H1 (cell line): ENCODE measurements at regions not wholly inside any gene's neighbourhood (a gene's known extent, or its start where the extent isn't known, plus 50 kb on each side); places are given as distances from the start of the nearest gene placed in this dataset.

Experiments
- CTCF ChIA-PET: fragments of 300-600 bp; sonication (Branson Sonifier 250); formaldehyde crosslinking; loops from one replicate; lab custom pipeline; 2021; ENCODE audit not compliant: partially characterized antibody; lab: Charles Lee
- POLR2A ChIA-PET: fragments of 300-600 bp; sonication (Branson Sonifier 250); formaldehyde crosslinking; loops from one replicate; lab custom pipeline; 2021; ENCODE audit warnings: inconsistent platforms; ENCODE audit not compliant: partially characterized antibody; lab: Charles Lee
- DNase-seq, 2 experiments: peaks; one replicate each; pipeline versions ENCODE4 v3.0.0 to v3.0.0-alpha.2; 2010 to 2022; ENCODE audit warnings: low spot score in 2 of 2, low read depth in 1 of 2, mixed read lengths in 1 of 2
- FAIRE-seq: peaks from 2 replicates; lab custom pipeline; 2011; peaks lifted over from hg19 to GRCh38; lab: Jason Lieb, UNC
- H2AFZ ChIP-seq: 2 replicates; pipeline ENCODE4 v1.8.1; 2012; ENCODE audit warnings: low read length, inconsistent platforms
- H2AK5ac ChIP-seq: 2 replicates; pipeline ENCODE4 v1.6.1; 2013; ENCODE audit warnings: low read depth, low read length
- H2BK120ac ChIP-seq: replicated peaks from 2 replicates; pipeline ENCODE3; 2013; ENCODE audit warnings: low read depth, low read length, inconsistent platforms
- H2BK12ac ChIP-seq: 2 replicates; pipeline ENCODE4 v1.6.1; 2013; ENCODE audit warnings: low read depth, low read length
- H2BK15ac ChIP-seq: 2 replicates; pipeline ENCODE4 v1.6.1; 2013; ENCODE audit warnings: low read length
- H2BK20ac ChIP-seq: 2 replicates; pipeline ENCODE4 v1.6.1; 2013; ENCODE audit warnings: low read length
- H2BK5ac ChIP-seq: 2 replicates; pipeline ENCODE4 v1.6.1; 2013; ENCODE audit warnings: low read depth, low read length
- H3K14ac ChIP-seq: 2 replicates; pipeline ENCODE4 v1.6.1; 2013; ENCODE audit warnings: inconsistent platforms; ENCODE audit not compliant: insufficient read length
- H3K18ac ChIP-seq: 2 replicates; pipeline ENCODE4 v1.6.1; 2013; ENCODE audit warnings: low read length; ENCODE audit errors: extremely low read depth
- H3K23ac ChIP-seq: 2 replicates; pipeline ENCODE4 v1.6.1; 2013; ENCODE audit warnings: inconsistent platforms; ENCODE audit not compliant: insufficient read length
- H3K23me2 ChIP-seq: 2 replicates; pipeline ENCODE4 v1.6.1; 2013; ENCODE audit warnings: low read depth, low read length
- H3K27ac ChIP-seq: 2 replicates; pipeline ENCODE4 v1.6.1; 2011; ENCODE audit warnings: low read depth, low read length, inconsistent platforms
- H3K27me3 ChIP-seq, 4 experiments: replicated peaks in 1 of 4; 1 replicate in 1 of 4; 2 replicates in 3 of 4; pipeline versions ENCODE4 v1.6.1 to v1.8.1; 2011 to 2013; ENCODE audit warnings: low read length in 3 of 4, mild to moderate bottlenecking in 3 of 4, inconsistent platforms in 2 of 4, mixed read lengths in 2 of 4, moderate library complexity in 1 of 4; ENCODE audit not compliant: control insufficient read depth in 3 of 4, insufficient read depth in 3 of 4; ENCODE audit errors: extremely low read depth in 1 of 4
- H3K36me3 ChIP-seq, 4 experiments: 2 replicates each; pipeline versions ENCODE4 v1.6.1 to v1.8.1; 2011 to 2013; ENCODE audit warnings: mild to moderate bottlenecking in 4 of 4, low read length in 3 of 4, moderate library complexity in 2 of 4, control low read depth in 1 of 4, inconsistent platforms in 1 of 4; ENCODE audit not compliant: insufficient read depth in 4 of 4, control insufficient read depth in 2 of 4
- H3K4ac ChIP-seq: replicated peaks from 2 replicates; pipeline ENCODE3; 2013; ENCODE audit warnings: low read length, low read depth, mixed read lengths, inconsistent platforms; ENCODE audit not compliant: insufficient read length
- H3K4me1 ChIP-seq, 4 experiments: replicated peaks in 1 of 4; 1 replicate in 1 of 4; 2 replicates in 3 of 4; pipeline versions ENCODE4 v1.6.1 to v1.8.1; 2011 to 2013; ENCODE audit warnings: low read length in 3 of 4, inconsistent platforms in 2 of 4, mixed read lengths in 1 of 4; ENCODE audit not compliant: insufficient read depth in 4 of 4, control insufficient read depth in 3 of 4
- H3K4me2 ChIP-seq, 2 experiments: 2 replicates each; pipeline versions ENCODE4 v1.6.1 to v1.8.1; 2011 to 2013; ENCODE audit warnings: low read depth in 2 of 2, low read length in 2 of 2, control low read depth in 1 of 2, inconsistent platforms in 1 of 2, mild to moderate bottlenecking in 1 of 2; ENCODE audit not compliant: insufficient read depth in 1 of 2
- H3K4me3 ChIP-seq, 4 experiments: fragments of 200-600, 300-600 bp in 1 of 4; sonication (generic), shearing (Covaris generic), sonication (Bioruptor Twin) in 1 of 4; 2 replicates each; pipeline versions ENCODE4 v1.5.1 to v1.8.1; 2011 to 2016; ENCODE audit warnings: low read length in 4 of 4, low read depth in 3 of 4, control low read depth in 2 of 4, inconsistent platforms in 2 of 4, mild to moderate bottlenecking in 2 of 4, mixed read lengths in 1 of 4, moderate library complexity in 1 of 4; ENCODE audit not compliant: insufficient read depth in 2 of 4; ENCODE audit errors: extremely low read depth in 1 of 4
- H3K56ac ChIP-seq: replicated peaks from 2 replicates; pipeline ENCODE3; 2013; ENCODE audit warnings: low read depth, mild to moderate bottlenecking, mixed read lengths, low read length, inconsistent platforms; ENCODE audit not compliant: insufficient read length
- H3K79me1 ChIP-seq: 2 replicates; pipeline ENCODE4 v1.6.1; 2013; ENCODE audit warnings: low read depth, low read length, control low read depth
- H3K79me2 ChIP-seq, 2 experiments: 2 replicates each; pipeline versions ENCODE4 v1.6.1 to v1.8.1; 2012 to 2013; ENCODE audit warnings: low read length in 2 of 2, mild to moderate bottlenecking in 2 of 2, inconsistent platforms in 1 of 2; ENCODE audit not compliant: insufficient read depth in 2 of 2, control insufficient read depth in 1 of 2
- H3K9ac ChIP-seq, 4 experiments: replicated peaks in 1 of 4; 1 replicate in 1 of 4; 2 replicates in 3 of 4; pipeline versions ENCODE4 v1.6.1 to v1.8.1; 2011 to 2013; ENCODE audit warnings: low read depth in 3 of 4, low read length in 3 of 4, control low read depth in 2 of 4, mild to moderate bottlenecking in 2 of 4, moderate library complexity in 2 of 4, inconsistent platforms in 1 of 4; ENCODE audit errors: extremely low read depth in 1 of 4
- H3K9me3 ChIP-seq, 2 experiments: 2 replicates each; pipeline versions ENCODE4 v1.6.1 to v1.8.1; 2012 to 2013; ENCODE audit warnings: mild to moderate bottlenecking in 2 of 2, moderate library complexity in 2 of 2, control low read depth in 1 of 2, inconsistent platforms in 1 of 2, low read depth in 1 of 2, low read length in 1 of 2, mixed read lengths in 1 of 2; ENCODE audit not compliant: insufficient read depth in 2 of 2
- H4K20me1 ChIP-seq, 2 experiments: replicated peaks in 1 of 2; 2 replicates each; pipeline versions ENCODE3 to v1.8.1; 2011 to 2013; ENCODE audit warnings: inconsistent platforms in 2 of 2, low read length in 2 of 2, mild to moderate bottlenecking in 1 of 2; ENCODE audit not compliant: insufficient read depth in 2 of 2, control insufficient read depth in 1 of 2
- H4K5ac ChIP-seq: 2 replicates; pipeline ENCODE4 v1.6.1; 2013; ENCODE audit warnings: low read length, low read depth, mixed read lengths, inconsistent platforms; ENCODE audit not compliant: insufficient read length
- H4K8ac ChIP-seq: 2 replicates; pipeline ENCODE4 v1.8.0; 2013; ENCODE audit warnings: mild to moderate bottlenecking, moderate library complexity, low read length, inconsistent platforms; ENCODE audit not compliant: insufficient read depth; ENCODE audit errors: extremely low read depth
- H4K91ac ChIP-seq: replicated peaks from 2 replicates; pipeline ENCODE3; 2013; ENCODE audit warnings: low read length, mixed read lengths, inconsistent platforms; ENCODE audit not compliant: insufficient read length
- YY1 ChIP-seq: IDR thresholded peaks from 2 replicates; pipeline ENCODE4 v1.6.1; 2011; ENCODE audit warnings: low read depth, mild to moderate bottlenecking, low read length
- WGBS, 2 experiments: shearing (Covaris generic) in 1 of 2; methylation state at CpG; one replicate each; pipeline versions ENCODE4 v1.1.6 to v1.1.7; 2013 to 2015; ENCODE audit warnings: low lambda C conversion rate in 2 of 2, mixed read lengths in 2 of 2, inconsistent platforms in 1 of 2, low coverage in 1 of 2, missing lambda C conversion rate in 1 of 2; ENCODE audit not compliant: insufficient replicate concordance in 2 of 2, insufficient coverage in 1 of 2, insufficient read length in 1 of 2; ENCODE audit errors: extremely low coverage in 1 of 2, missing lambda C conversion rate in 1 of 2; 5-methylcytosine and 5-hydroxymethylcytosine counted together
- TF ChIP-seq, protein P1 (sequence below): IDR thresholded peaks from 2 replicates; pipeline ENCODE4 v1.6.1; 2012; ENCODE audit warnings: inconsistent platforms

DNA sequence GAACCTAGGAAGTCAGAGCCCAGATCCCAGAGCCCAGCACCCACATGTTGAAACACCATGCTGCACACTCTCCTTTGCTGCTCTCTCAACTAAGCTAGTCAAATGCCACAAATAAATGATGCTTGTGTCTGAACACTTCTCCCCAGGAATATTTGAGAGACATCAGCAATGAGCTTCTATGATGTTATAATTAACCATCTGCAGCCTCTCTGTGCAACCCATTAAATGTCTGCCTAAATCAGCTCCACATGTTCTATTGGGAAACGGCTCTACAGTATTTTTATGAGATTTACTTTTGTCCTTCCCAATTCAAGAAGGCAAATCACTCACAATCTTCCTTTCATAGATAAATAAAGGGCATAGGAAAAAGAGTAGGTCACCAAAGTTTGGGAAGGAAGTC is 266.8 kb upstream of the PARD3B start:
- no peak overlapping the region for H3K4me3 ChIP-seq
- peaks cover 0 to 3% (median 0%) of the 10 kb centered on the region in 4 experiments; a peak in 2 of 7 replicates for H3K27me3 ChIP-seq
- H2BK20ac ChIP-seq = no peak overlapping the region
- POLR2A ChIA-PET = no interaction called here
- CTCF ChIA-PET = interaction anchor here (1.0 to 1.5 kb wide), 3 partner anchors 18 to 100 kb away, joined by 3 to 5 read pairs (median 3); no protein-coding TSS in a partner anchor
- H3K36me3 ChIP-seq = no peaks in the 10 kb centered on the region
- H2BK15ac ChIP-seq = no peak overlapping the region
- no peaks in the 10 kb centered on the region for H3K23me2 ChIP-seq
- H3K18ac ChIP-seq = no peak overlapping the region
- no peak for FAIRE-seq
- TF ChIP-seq, protein P1, sequence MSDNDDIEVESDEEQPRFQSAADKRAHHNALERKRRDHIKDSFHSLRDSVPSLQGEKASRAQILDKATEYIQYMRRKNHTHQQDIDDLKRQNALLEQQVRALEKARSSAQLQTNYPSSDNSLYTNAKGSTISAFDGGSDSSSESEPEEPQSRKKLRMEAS = no peak
- no peak for TF ChIP-seq YY1
- TF ChIP-seq, all 59 proteins: peak for 0
- Histone ChIP-seq H3K4me1 (peaks cover 4 to 16% (median 14%) of the 10 kb centered on the region in 4 experiments; a peak in 5 of 7 replicates), H4K5ac (no peak overlapping the region), H2BK5ac (no peak overlapping the region), H2AK5ac (no peak overlapping the region), H3K23ac (no peak overlapping the region), H4K91ac (no peak overlapping the region), H2BK120ac (no peak overlapping the region), H3K56ac (no peak overlapping the region), H3K14ac (no peak overlapping the region), H2BK12ac (no peak overlapping the region), H3K4me2 (no peak overlapping the region), H3K79me2 (no peaks in the 10 kb centered on the region), H4K8ac (no peak overlapping the region), H3K9ac (no peak overlapping the region), H4K20me1 (no peaks in the 10 kb centered on the region), H2AFZ (no peak overlapping the region), H3K9me3 (no peaks in the 10 kb centered on the region), H3K79me1 (no peaks in the 10 kb centered on the region), H3K27ac (no peak overlapping the region), H3K4ac (no peak overlapping the region)
- no peak for DNase-seq
- 92% methylated on average over 1 of the region's 1 CpG; no CpG with 5 or more reads in 1 of the 2 experiments for WGBS, 2 experiments
